ENCODE measurements at regions not wholly inside any gene's neighbourhood (a gene's known extent, or its start where the extent isn't known, plus 50 kb on each side); places are given as distances from the start of the nearest gene placed in this dataset.

DNA sequence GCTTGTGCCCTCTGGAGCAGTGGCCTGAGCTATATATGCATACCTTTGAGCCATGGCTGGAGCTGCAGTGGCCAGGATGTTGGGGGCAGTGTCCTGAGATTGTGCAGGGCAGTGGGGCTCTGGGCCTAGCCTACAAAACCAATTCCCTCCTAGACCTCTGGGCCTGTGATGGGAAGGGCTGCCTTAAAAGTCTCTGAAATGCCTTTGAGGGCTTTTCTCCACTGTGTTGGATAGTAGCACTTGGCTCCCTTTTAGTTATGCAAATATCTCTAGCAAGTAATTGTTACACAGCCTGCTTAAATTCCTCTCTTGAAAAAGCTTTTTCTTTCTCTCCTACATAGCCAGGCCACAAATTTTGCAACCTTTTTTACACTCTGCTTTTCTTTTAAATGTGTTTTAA lies 426.4 kb downstream of the ACTR3B start:
- no peaks in the 10 kb centered on the region for H3K27me3 Mint-ChIP-seq (ENCODE audit: insufficient read depth)
- H3K4me1 Mint-ChIP-seq (ENCODE audit: low read depth) = no peaks in the 10 kb centered on the region
- no peak overlapping the region for H3K27ac Mint-ChIP-seq
- TF ChIP-seq CTCF (IDR thresholded peaks at IDR 0.05) = no peak
- H3K36me3 Mint-ChIP-seq (ENCODE audit: low read depth) = no peaks in the 10 kb centered on the region
- H3K4me3 Mint-ChIP-seq = no peak overlapping the region
- no peak for DNase-seq
- peaks cover 69% of the 10 kb centered on the region for H3K9me3 Mint-ChIP-seq

DNA sequence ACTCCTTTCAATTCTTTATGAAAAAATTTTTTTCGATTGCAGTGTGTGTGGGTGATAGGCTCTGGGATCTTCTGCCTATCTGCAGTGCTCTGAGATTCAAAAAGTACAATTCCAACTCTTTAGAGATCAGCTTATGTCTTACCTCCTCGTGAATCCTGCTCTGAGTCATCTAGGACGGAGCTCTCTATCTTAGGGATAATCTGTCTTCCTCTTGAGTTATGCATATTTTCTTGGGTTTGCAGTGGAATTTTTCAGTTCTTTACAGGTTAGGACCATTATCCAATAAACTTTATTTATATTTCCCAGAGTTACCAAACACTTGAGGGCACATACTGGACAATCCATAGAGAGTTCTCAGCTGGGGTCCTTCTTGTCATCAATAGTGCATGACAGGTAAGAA lies 428.6 kb downstream of the ACTR3B start:
- Mint-ChIP-seq H3K4me1 (ENCODE audit: low read depth) (no peaks in the 10 kb centered on the region), H3K27ac (no peak overlapping the region), H3K27me3 (ENCODE audit: insufficient read depth) (no peaks in the 10 kb centered on the region; the same call in 1 of the 2 replicates), H3K4me3 (no peak overlapping the region), H3K36me3 (ENCODE audit: low read depth) (no peaks in the 10 kb centered on the region), H3K9me3 (peaks cover 59% of the 10 kb centered on the region)
- no peak for DNase-seq
- no peak for TF ChIP-seq CTCF (IDR thresholded peaks at IDR 0.05)

GRCh38 chr7:153188630-153189029 lies 429.1 kb downstream of the ACTR3B start:
- Mint-ChIP-seq H3K9me3 (peaks cover 58% of the 10 kb centered on the region), H3K4me3 (no peak overlapping the region), H3K27me3 (ENCODE audit: insufficient read depth) (no peaks in the 10 kb centered on the region; the same call in 1 of the 2 replicates), H3K27ac (no peak overlapping the region), H3K36me3 (ENCODE audit: low read depth) (no peaks in the 10 kb centered on the region), H3K4me1 (ENCODE audit: low read depth) (no peaks in the 10 kb centered on the region)
- no peak for DNase-seq
- no peak for TF ChIP-seq CTCF (IDR thresholded peaks at IDR 0.05)

DNA sequence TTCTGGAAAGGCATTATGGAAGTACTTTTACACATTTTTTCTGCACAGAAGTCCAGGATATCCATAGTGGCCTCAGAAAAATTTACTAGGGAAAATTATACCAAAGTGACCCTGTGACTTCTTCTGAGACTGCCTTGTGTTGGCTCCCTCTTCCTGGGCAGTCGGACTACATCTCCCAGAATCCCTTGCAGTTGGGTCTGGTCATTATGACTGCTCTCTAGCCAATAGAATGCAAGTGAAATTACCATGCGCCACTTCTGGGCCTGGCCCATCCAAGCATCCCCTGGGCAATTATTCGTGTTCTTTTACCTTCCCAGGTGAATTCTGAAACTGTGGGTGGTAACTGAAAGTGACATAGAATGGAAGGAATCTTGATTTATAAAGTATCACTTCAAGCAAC lies 430.9 kb downstream of the ACTR3B start:
- no peaks in the 10 kb centered on the region for H3K4me1 Mint-ChIP-seq (ENCODE audit: low read depth)
- no peak for DNase-seq
- no peaks in the 10 kb centered on the region; the same call in 1 of the 2 replicates for H3K27me3 Mint-ChIP-seq (ENCODE audit: insufficient read depth)
- H3K27ac Mint-ChIP-seq = no peak overlapping the region
- peaks cover 42% of the 10 kb centered on the region for H3K9me3 Mint-ChIP-seq
- no peaks in the 10 kb centered on the region for H3K36me3 Mint-ChIP-seq (ENCODE audit: low read depth)
- TF ChIP-seq CTCF (IDR thresholded peaks at IDR 0.05) = no peak
- H3K4me3 Mint-ChIP-seq = no peak overlapping the region

DNA sequence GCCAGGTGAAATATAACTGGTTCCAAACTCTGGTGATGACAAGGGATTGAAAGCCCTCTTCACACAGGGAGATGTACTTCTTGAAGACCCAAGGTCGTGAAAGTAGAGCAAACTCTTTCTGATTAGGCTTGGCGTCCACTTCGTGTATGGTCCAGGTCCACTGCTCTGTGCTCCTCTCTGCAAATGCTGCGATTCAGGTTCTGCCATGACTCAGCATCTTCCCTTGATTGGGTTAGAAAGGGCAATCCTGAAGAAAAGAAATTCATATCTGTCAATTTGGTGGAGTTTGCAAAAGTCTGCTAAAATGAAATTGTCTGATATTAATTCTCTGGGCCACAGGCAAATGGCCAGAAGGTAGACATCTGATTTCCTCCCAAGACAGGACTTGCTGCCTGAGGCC lies 431.4 kb downstream of the ACTR3B start:
- Mint-ChIP-seq H3K36me3 (ENCODE audit: low read depth) (no peaks in the 10 kb centered on the region), H3K4me3 (no peak overlapping the region), H3K4me1 (ENCODE audit: low read depth) (no peaks in the 10 kb centered on the region), H3K27ac (no peak overlapping the region), H3K9me3 (peaks cover 42% of the 10 kb centered on the region), H3K27me3 (ENCODE audit: insufficient read depth) (no peaks in the 10 kb centered on the region; the same call in 1 of the 2 replicates)
- no peak for DNase-seq
- TF ChIP-seq CTCF (IDR thresholded peaks at IDR 0.05) = no peak

DNA sequence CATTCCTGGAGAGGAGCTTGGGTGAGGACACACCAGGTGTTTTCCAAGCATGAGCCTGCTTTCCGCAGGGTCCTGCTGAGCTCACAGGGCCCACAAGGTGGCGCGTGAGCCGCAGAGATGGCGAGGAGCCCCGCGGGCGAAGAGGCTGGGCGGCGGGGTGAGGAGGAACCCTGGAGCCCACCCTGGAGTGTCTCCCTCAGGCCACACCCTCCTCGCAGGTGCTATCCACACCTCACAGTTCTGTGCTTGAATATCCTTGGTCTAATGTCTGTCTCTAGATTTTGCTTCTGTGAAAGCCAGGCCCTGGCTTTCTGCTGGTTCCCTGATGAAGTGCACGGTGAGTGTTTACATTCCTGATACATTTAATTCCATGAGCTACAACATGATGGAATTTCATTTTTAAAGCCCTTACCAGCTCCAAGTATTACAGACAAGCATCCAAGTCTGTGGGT lies 433.6 kb downstream of the ACTR3B start:
- TF ChIP-seq CTCF (IDR thresholded peaks at IDR 0.05) = peak; percentile 35
- peaks cover 46% of the 10 kb centered on the region for H3K9me3 Mint-ChIP-seq
- H3K27ac Mint-ChIP-seq = no peak overlapping the region
- no peaks in the 10 kb centered on the region; the same call in 1 of the 2 replicates for H3K27me3 Mint-ChIP-seq (ENCODE audit: insufficient read depth)
- H3K4me1 Mint-ChIP-seq (ENCODE audit: low read depth) = no peaks in the 10 kb centered on the region
- DNase-seq = no peak
- no peaks in the 10 kb centered on the region for H3K36me3 Mint-ChIP-seq (ENCODE audit: low read depth)
- no peak overlapping the region for H3K4me3 Mint-ChIP-seq
